ENCODE measurements at regions not wholly inside any gene's neighbourhood (a gene's known extent, or its start where the extent isn't known, plus 50 kb on each side); places are given as distances from the start of the nearest gene placed in this dataset.
A peak's percentile ranks its signal among the peaks of the same experiment; 100 is the strongest.
"Not testable (repeated sequence)": the region's sequence is repeated elsewhere in the genome, so short reads cannot be mapped to it uniquely, and the experiment has no call there.

DNA sequence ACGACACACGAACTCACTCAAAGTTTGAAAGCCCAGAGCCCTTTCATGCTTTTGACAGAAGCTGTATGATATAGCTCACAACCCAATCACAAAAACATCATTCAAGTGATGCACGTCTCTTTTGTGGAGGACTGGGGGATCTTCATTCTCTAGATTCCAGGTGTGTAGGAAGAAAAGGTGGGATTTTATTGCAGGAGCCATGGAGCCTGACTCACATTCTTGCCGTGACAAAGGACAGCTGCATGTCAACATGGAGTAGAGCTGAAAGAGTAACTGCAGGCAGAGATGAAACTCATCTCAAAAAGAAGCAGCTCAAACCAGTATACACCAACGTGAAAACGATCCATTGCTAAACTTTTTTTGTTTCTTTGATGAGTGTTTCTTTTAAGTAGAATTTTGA lies 50.9 kb upstream of the PDE1A start:
- no peak for DNase-seq (ENCODE audit: low read depth in 2 of 2)

DNA sequence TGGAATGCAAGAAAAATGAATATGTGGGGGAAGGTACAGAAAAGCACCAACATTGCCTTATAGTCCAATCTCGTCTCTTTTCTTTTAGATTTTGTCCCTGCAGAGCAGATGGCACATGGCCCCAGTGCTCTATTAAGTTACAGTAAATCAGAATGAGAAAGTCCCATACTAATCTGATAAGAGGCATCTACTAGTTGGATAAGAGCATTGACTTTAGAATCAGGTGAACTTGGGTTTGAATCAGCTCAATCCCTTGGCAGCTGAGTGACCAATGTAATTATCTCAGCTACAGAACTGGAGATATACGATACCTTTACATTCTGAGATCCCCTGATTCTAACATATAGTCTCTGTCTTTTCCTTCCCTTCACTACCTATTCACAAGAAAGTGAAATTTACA lies 54.8 kb upstream of the PDE1A start:
- DNase-seq (ENCODE audit: low read depth in 2 of 2): no peak

DNA sequence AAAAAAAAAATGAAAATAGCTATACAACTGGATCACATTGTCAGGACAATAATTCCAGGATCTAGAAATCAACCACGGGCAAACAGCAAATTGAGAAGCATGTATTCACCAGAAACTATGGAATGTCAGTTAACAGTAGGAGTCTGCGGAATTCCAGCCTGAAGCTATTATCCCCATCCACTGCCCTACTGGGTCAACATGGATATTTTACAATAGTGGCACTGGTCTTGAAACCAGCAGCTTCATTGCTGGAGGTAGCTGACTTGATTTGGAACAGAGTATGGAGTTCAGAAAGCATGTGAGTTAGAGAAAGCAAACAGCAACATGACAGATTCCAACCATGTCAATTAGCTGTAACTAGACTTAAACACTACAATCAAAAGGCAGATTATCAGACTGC lies 55.7 kb upstream of the PDE1A start:
- DNase-seq (ENCODE audit: low read depth in 2 of 2): no peak

DNA sequence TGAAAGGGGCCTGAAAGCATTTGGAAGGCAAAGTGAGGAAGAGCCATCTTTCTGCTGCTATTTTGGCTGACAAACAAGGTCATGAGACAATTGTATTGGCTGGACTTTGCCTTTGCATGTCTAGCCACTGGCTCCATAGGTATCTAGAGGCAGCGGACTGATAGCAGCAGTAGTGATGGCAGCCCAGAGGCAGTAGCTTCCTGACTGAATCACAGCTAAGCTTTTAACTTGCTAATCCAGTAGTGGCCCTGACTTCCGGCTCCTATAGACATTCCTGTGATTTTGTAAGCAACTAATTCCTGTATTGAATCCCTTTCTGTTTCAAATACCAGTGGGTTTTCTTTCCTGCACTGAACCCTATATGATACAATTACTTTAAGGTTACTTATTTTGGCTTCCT lies 69.8 kb upstream of the PDE1A start:
- DNase-seq (ENCODE audit: low read depth in 2 of 2): peak in 1 of 2 donors; percentile 7

DNA sequence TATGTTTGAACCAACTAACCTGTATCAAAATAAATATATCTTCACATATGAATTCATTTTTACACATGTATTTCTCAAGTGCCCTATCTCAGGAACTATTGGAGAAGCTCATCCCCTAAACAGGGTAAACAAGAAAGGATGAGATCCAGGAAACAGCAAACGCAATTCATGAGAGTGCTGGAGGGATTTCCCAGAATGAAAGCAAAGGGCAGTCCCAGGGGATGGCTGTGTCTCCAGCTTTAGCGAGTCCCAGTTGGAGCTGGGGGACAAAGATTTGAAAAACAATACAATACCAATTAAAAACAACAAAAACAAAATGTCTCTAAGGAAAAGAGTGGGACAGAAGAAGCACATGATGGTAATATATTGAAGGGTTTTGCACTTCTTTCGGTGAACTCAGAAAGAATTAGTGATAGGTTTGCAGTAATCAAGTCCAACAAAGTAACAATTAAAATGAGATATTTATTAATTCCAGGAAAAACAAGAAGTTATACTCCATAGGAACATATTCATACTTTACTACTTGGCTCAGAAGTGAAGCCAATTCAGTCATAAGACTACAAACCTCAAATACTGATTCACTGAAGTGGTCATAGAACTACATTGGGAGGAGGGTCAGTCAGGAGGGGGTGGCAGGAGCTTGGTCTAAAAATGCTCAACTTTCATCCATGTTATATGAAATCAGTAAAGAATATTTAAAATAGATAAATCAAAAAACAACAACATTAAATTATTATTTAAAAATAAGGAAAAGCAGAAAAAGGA lies 73.1 kb upstream of the PDE1A start:
- no peak for DNase-seq (ENCODE audit: low read depth in 2 of 2)

DNA sequence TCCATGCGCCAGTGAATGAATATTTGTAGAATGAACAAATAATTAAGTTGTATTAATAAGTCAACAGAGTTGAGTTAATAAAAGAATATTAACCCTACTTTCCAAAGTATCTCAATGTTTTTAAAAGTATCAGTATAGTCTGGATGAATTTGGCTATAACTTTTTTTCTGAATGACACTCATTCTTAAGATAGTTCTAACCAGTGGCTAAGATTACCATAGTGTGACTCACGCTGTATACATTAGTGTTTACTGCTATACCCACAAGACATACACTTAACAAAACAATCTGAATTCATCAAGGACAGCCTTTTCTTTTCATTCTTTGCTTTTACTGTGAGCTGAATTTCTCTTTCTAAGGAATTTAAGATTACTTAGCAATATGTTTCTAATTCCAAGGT lies 77.0 kb upstream of the PDE1A start:
- DNase-seq (ENCODE audit: low read depth in 2 of 2): no peak

DNA sequence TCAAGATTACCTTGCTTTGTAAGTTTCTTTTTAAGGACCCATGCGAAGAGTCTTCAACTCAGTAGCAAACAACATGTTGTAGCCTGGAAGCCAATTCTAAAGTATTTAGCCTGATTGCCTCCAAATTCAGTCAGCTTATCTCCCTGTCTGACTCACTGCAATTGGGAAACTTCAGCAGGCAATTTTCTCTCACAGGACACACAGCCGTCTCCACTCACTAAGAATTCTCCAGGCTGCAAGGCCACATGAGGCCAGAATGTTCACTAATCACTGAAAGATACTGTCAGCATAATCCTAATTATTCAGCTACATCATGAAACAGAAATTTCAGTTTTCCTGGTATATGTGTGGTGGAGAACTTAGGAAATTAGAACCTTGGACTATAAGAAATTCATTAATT lies 78.1 kb upstream of the PDE1A start:
- DNase-seq (ENCODE audit: low read depth in 2 of 2): no peak

DNA sequence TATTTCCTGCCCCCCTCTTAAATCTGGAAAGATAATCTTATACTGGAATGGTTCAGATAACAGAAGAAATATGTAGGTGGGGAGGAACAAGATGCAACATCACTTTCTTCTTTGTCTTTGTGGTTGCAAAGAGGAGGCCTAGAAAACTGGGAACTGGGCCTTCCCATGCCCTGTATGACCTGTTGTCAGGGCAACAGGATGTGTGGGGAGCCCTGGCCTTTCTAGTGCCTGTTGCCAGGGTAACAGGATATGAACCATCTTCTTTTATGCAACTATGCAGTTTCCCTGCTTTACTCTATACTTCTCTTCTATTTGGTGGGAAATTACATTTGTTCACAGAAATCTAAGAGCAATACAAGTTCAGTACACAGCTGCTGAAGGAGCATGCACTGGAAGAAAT lies 79.8 kb upstream of the PDE1A start:
- DNase-seq (ENCODE audit: low read depth in 2 of 2): peak; percentile 75 to 81

DNA sequence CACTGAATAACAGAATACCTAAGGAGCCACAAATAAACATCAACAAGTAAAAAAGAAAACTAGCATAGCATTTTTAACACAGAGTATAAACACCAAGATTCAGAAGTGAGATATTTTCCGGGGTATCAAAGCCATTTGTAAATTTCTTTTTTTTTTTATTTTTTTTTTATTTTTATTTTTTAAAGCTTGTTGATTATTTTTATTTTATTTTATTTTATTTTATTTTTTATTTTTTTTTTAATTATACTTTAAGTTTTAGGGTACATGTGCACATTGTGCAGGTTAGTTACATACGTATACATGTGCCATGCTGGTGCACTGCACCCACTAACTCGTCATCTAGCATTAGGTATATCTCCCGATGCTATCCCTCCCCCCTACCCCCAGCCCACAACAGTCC lies 81.7 kb upstream of the PDE1A start:
- DNase-seq (ENCODE audit: low read depth in 2 of 2): not testable (repeated sequence)

DNA sequence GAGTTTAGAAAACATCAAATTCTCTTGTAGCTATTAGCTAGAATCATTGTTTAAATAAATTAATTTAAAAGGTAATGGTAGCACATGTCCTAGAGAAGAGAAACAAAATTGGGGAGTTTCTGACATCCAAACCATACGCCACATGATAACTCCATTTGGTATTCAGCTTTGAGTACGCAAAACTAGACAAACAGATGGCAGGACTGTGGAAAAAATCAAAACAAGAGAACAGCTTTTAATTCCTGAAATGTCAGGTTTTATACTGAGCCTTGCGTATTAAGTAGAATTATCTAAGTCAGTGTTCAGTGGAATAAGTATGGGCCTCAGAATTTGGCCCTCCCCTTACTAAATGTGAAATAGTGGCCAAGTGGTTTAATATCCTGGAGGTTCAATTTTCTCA lies 82.4 kb upstream of the PDE1A start:
- no peak for DNase-seq (ENCODE audit: low read depth in 2 of 2)

DNA sequence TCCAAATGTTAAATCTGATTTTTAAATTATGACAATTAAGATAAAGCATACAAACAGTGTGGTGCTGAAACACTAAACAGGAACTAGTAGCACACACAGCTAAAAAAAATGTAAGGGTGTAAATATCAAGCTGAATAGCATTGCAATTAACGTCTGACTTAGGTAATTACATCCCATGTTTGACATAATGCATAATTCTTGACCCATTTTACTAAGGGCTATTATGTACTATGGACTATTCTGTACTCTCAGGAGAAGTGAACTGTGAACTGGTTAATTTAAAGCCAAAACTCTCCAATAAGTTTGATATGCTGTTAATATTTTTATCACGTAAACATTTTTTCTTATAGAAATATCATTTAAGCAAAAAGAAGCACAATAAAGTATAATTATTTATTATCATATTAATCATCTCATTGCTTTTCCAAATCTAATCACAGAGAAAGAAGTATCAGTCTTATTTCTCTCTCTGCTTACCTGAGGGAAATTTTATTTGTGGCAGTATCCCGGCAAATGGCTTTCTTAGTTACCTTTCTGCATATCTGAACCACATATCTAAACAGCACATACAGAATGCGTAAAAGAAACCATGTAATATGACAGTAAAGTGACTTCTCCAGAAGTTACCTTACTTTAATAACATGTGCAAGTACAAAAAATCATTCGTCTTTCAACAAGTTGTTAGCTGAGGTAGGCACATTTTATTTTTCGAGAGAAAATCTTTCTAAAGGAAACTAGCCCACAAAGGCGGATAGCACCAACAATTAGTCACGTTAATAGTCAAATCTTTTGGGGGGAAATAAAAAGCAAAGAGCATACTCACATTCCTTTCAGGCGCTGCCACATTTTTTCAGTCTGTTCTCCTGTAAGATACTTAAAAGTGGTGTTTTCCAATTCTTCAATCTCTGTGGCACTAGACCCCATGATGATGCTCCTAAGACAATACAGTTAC lies 94.9 kb upstream of the PDE1A start:
- DNase-seq (ENCODE audit: low read depth in 2 of 2): peak in 1 of 2 donors; percentile 31

DNA sequence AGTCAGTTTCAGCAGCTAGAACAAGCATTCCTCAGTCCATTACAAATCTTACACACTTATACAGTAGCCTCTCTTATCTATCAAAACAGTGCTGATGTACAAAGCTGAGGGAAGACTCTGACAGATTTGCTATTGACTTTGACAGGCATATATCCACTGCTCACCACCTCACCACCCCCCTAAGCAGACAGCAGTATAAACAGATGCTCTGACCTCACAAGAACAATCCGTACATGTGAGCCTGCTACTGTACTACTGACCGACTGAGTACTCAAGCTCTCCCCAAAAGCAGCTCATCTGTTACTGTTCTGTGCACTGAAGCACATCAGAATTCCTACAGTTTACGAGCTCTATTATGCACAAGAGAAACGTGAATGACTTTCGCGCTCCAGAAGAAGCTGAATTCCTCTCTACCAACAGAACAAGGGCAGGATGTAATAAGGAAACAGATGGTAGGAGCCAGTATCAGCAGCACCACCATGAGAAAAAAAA lies 95.6 kb upstream of the PDE1A start:
- peak; percentile 77 to 91 for DNase-seq (ENCODE audit: low read depth in 2 of 2)

DNA sequence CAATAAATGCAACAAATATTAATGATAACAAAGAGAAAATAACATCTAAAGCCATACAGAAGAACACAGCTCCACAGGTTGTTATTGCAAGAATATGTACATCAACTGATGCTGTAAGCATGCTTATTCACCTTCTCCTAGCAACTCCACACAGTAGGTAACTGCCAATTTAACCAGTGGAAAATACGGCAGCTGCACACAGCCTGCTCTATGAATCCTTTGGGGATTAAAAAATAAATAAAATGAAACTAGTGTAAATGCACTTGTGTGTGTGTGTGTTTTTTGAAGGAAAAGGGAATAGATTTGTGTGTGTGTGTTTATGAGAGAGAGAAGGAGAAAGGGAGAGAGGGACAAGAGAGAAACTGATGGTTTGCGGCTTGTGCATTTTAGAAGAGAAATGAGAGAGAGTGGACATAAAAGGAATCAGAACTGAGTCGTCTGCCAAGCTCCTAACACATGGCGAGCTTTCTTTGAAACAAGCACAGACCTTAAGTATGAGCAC lies 96.2 kb upstream of the PDE1A start:
- peak; percentile 67 to 80 for DNase-seq (ENCODE audit: low read depth in 2 of 2)

DNA sequence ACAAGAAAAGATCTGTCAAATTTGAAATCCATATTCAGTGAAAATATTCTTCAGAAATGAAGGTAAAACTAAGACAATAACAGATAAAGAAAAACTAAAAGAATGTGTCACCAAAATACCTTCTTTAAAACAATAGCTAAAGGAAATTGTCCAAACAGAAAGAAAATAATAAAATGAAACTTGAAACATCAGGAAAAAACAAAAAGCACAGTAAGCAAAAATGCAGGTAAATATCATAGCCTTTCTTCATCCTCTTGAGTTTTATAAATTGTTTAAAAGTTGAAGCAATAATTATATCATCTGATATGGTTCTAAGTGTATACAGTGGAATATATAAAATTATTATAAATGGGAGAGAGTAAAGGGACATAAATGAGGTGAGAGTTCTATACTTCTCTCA lies 103.8 kb upstream of the PDE1A start:
- DNase-seq (ENCODE audit: low read depth in 2 of 2): no peak

DNA sequence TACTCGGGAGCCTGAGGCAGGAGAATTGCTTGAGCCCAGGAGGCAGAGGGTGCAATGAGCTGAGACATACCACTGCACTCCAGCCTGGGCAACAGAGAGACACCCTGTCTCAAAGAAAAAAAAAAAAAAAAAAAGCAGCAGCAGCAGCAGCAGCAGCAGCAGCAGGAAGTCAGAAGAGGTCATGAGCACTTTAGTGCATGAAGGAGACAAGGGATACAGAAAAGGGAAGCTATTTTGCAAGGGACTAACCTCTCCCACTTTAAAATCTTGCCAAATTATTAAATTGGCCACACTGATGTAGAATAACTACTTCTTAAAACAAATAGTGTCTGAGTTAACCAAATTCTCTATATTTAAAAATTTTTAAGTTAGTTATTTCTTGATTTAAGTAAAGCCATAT lies 113.4 kb upstream of the PDE1A start:
- DNase-seq (ENCODE audit: low read depth in 2 of 2): no peak

DNA sequence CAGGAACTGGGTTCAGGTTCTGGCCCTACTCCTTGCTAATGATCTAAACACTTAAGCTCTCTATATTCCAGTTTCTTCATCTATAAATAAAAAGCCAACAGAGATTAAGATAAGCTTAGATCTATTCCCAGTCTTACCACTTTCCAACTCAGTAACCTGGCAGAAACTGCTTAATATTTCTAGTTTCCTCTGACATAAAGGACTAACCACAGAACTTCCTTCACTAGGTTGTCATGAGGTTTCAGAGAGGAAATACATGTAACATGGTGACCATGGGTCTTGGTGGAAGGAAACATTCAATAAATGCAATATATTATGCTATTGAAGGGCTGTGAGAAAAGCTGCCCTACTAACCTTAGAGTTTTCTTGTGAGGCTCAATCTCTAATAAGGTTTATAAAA lies 114.4 kb upstream of the PDE1A start:
- DNase-seq (ENCODE audit: low read depth in 2 of 2): no peak

DNA sequence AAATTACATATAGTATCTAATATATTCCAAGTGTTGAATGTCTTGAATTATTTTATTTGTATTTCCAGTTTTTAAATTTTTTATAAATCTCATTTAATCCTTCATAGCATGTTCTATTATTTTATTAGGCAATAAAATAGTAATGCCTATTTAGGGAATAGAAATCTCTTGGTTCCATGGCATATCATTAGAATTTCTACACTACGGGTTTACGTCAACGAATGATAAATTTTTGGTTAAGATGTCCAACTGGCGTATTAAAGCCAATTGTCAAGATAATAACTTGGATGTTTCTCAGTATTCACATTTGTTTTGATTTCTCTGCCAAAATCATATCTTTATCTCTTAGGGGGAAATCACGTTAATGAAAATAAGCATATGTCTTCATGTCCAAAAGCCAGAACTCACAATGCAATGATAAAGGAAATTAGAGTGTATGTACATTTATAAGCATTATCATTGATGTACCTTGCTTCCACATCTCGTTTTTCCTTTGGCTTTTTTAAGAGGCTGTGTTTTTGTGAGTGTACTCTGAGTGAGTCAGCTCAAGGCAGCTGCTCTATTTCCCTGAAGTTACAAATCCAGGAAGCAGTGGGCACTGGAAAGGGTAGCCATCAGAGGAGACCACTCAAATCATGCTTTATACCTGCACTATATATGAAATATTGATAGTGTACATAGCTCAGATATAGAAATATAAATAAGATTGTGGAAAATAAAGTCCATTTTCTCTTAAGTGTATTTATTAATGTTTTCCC lies 115.8 kb upstream of the PDE1A start:
- peak in 1 of 2 donors; percentile 33 for DNase-seq (ENCODE audit: low read depth in 2 of 2)

DNA sequence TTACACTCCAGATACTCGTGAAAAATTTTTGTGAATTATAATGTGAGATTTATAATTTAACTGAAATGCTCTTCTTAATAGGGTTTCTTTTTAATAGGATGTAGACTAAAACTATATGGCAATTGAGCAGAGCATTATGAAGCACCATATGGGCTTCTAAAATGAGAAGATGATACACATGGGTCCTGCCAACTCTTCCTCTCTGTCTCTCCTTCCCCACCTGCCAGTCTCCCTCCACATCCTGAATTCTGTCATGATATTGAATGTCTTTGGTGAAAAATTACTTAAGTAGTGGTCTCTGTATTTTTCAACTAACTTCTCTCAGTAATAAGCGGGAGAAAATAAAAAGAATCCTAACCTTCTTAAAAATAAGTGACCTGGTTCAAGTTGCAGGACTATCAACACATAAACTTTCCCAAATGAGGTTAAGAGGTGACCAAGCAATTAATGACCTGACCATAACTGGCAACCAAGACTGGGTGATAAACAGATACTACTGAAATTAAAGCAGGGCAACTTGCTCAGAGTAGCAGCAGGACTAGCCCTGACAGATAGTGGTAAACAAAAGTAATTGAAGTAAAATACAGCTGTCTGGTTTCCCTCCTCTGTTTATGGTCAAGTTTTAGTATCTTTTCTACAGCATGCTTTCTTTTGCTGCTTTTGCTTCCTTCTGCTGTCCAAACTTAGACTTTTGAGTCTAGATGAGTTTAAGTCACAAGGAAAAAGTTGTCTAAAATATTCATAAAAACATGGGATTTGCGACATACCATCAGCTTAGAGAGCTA lies 117.1 kb upstream of the PDE1A start:
- no peak for DNase-seq (ENCODE audit: low read depth in 2 of 2)

DNA sequence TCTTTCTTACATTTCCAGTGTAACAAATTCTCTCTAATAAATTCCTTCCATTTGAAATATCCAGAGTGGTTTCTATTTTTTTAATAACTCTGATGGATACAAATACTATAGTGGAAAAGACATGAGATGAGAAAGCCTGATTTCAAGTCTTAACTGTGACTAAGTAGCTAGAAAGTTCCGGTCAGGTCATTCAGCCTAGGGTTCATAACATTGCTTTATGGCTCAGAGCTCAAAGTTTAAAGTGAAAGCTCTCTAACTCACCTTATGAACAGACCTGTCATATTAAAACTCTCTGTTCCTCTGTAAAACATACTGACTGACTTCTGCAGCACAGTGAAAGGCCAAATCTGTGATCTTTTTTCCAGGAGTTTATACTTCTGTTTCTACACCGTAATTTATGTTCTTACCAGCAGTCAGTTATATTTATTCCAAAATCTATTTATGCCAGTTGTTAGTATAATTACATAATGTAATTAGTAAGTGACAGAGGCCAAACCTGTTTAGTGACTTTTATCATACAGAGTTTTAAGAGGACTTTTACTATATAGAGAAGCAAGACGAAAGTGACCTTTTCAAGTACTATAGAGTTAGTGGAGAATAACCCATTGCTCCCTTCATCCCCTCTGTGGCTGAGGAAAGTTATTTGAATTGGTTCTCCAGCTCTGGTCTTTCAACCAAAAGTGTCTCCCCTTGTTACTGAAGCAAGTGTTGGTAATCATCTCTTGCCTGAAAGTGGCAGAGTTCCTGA lies 118.8 kb upstream of the PDE1A start:
- no peak for DNase-seq (ENCODE audit: low read depth in 2 of 2)
